GM21723 (cell line): ENCODE measurements at regions not wholly inside any gene's neighbourhood (a gene's known extent, or its start where the extent isn't known, plus 50 kb on each side); places are given as distances from the start of the nearest gene placed in this dataset.
"Not testable (repeated sequence)": the region's sequence is repeated elsewhere in the genome, so short reads cannot be mapped to it uniquely, and the experiment has no call there.

ENCODE experiments used
- ATAC-seq: cut with Tn5 transposase; IDR thresholded peaks from one replicate; pipeline ENCODE4 v1.9.1; 2021; ENCODE audit warnings: mild to moderate bottlenecking, moderate library complexity; ENCODE audit not compliant: unreplicated experiment

- ATAC-seq: no peak
These were observed 436.8 kb downstream of the PREX1 start for GRCh38 chr20:48390981-48391380.

GRCh38 chr20:48387675-48388074, 440.1 kb downstream of the PREX1 start:
- no peak for ATAC-seq

- ATAC-seq: no peak
These were observed 442.3 kb downstream of the PREX1 start for GRCh38 chr20:48385527-48385926.

DNA sequence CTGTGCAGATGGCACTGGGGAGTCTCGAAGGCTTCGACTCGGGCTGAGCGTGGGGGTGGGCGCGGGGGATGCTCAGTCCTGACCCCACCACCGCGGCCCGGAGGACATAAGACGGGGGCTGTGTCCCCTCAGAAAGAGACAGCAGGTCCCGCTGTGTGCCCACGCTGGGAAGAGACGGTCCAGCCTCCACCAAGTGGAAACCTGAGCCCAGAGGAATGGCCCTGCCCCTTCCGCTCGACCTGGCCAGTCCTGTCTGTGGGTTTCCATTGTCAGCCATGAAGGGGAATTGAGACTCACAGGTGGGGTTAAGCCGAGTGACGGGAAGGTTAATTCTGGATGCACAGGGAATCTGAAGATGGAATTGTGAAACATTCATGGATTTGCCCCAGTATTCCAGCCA, 442.7 kb downstream of the PREX1 start:
- ATAC-seq: no peak

DNA sequence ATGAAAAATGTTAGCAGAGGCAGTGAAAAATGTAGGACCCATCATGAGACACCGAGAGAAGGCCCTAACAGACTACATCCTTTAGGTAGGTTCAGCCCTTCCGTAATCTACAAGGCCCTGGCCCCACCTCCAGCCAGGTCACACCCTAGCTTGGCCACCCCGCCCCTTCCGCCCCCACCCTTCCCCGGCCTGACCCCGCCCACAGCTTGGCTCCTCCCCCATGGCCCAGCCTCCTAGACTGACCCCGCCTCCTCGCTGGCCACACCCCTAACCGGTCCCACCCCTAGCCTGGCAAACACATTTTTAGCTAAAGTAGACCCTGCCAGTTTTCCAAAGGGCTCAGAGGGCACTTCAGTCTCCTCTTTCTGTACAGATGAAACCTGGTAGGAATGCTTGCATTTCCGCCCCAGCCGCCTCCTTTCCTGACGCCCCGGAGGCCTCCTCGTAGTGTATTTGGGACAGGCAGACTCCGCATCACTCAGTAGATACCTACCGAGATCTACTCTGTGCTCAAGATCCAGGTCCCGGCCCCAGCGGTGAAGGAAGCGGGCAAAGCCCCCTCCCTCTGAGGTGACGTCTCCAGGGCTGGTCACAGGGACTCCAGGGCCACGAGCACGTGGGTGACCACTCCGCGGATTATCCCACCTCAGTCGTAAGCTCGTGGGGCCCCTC, 443.5 kb downstream of the PREX1 start:
- ATAC-seq: no peak

- no peak for ATAC-seq
These were observed 444.5 kb downstream of the PREX1 start for GRCh38 chr20:48383252-48383651.

DNA sequence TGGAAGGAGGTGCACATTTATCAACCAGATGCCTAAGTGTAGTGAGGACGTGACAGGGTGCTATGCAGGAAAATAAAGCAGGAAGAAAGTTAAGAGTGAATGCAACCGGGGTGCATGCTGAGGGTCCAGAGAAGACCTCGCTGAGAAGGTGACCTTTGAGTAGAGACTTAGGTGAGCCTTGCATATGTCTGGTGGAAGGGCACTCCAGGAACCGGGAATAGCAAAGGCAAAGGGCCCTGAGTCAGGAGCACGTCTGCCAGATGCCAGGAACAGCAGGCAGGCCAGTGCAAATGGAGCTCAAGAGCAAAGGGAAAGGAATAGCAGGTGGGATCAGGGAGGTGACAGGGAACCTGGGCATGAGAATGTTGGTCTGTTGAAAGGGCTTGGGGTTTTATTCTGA, 445.5 kb downstream of the PREX1 start:
- no peak for ATAC-seq

DNA sequence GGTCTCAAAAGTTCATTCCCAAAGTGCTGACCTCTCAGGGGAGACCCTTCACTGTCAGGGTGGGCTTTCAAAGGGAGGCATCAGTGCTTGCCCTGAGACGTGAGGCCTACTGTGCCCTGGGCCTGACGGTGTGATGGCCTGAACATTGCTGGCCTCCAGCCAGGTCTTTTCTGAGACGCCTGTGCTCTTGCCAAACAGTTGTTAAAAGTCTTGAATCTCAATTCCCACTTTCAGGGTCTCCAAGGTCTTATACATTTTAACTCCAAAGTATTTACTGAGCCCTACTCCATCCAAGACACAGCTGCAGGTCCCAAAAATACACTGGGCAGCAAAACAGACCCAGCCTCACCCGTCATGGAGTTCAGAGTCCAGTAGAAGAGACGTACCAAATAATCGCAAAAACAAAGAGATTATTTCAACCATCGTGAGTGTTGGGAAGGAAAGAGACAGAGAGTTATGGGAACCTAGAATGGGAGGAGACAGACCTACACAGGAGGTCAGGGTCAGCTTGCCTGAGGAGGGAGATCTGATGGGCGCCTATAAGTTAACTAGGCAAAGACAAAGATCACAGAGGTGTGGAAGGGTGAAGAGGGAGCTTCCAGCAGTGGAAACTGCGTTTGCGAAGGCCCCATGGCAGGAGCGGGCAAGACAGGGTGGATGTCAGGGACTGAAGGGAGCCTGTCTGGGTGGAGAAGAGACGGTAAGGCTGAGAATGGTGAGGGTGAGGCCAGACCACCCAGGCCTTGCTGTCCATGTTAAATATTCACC, 446.3 kb downstream of the PREX1 start:
- ATAC-seq: no peak

- ATAC-seq: no peak
These were observed 447.1 kb downstream of the PREX1 start for GRCh38 chr20:48380661-48381060.

DNA sequence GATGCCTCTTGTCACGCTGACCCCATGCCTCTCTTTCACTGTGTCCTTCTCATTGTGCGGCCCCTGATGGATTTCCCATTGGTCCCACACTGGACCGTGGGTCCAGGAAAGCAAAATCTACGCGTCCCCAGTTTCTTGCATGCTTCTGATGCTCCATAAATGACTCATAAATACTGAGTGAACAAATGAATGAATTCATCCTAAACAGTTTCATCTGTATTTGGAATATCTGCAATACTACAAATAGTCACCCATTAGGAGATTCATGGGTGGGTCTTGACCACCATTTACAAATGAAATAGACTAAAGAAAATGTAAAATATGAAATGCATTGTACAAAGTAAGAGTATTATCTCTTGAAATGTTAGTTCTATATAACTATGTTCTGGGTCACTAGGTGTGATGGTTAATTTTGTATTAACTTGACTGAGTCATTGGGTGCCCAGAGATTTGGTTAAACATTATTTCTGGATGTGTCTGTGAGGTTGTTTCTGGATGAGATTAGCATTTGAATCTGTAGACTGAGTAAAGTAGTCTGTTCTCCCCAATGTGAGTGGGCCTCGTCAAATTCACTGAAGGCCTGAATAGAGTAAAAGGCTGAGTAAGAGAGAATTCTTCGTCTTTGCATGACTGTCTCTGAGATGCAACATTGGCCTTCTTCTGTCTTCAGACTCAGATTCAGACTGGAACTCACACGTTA, 448.7 kb downstream of the PREX1 start:
- no peak for ATAC-seq

- no peak for ATAC-seq
These were observed 449.9 kb downstream of the PREX1 start for GRCh38 chr20:48377940-48378339.

GRCh38 chr20:48375804-48376203, 452.0 kb downstream of the PREX1 start:
- ATAC-seq: no peak

GRCh38 chr20:48374991-48375595, 452.7 kb downstream of the PREX1 start:
- no peak for ATAC-seq

- not testable (repeated sequence) for ATAC-seq
These were observed 453.5 kb downstream of the PREX1 start for GRCh38 chr20:48374031-48374907.

GRCh38 chr20:48373555-48373934, 454.3 kb downstream of the PREX1 start:
- no peak for ATAC-seq

GRCh38 chr20:48372851-48373554, 454.8 kb downstream of the PREX1 start:
- ATAC-seq: not testable (repeated sequence)

DNA sequence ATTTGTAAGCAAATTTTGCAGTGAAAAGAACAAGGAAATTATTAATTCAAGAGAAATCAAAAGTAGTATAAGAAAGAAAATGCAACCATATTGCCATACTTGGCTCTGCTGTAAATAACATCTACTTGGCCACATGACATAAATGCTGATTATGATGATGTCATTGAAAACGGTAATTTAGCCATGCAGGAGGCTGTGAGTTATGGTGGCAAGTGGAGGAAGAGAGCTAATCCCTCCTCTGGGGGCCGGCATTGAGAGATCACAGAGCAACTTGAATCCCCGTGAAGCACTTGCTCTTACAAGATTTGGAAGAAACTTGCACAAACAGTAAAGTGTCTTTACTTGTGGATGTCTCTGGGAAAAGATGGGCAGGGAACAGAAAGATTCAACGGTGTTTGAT, 456.6 kb downstream of the PREX1 start:
- ATAC-seq: no peak

- not testable (repeated sequence) for ATAC-seq
These were observed 459.2 kb downstream of the PREX1 start for GRCh38 chr20:48368580-48369021.

DNA sequence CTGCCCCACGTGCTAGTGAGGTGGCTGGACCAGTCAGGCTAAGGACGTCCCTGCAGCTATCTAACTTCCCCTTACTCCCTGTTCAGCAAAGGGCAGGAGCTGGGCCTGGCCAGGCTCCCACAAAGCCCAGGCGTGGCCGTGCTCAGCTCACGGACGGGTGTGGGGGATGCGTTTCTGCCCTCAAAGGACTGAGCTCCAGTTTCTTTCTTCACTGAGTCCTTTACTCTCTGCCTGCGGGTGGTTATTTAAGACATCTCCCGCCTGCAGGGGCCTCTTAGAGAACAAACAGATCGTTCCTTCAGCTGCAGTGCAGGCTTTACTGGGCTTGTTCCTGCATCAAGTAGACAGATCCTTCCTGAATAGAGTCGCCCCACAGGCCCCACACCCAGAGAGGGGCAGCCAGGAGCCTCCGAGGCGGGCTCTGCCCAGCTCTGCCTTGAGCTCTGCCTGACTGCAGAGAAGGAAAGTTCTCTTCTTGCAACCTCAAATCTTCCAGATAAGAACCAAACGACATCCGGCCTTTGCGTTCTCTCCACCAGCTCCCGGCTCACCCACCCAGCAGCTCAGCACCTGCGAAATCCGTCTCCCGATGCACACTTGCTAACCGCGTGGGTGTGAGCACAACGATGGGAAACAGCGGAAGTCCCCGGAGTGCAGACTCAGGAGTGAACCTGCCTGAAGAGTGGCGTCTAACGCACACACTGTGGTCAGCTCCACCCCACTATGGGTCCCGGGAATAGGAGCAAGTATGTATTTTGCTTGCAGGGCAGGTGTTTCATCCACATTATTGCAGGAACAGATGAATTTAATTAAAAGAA, 460.0 kb downstream of the PREX1 start:
- ATAC-seq: not testable (repeated sequence)
